GM23248 (cell line): ENCODE measurements at regions not wholly inside any gene's neighbourhood (a gene's known extent, or its start where the extent isn't known, plus 50 kb on each side); places are given as distances from the start of the nearest gene placed in this dataset.

Source experiments
- EZH2 ChIP-seq: fragments of 200-600 bp; sonication (generic); IDR thresholded peaks from 2 replicates; pipeline ENCODE4 v1.6.1; 2018; ENCODE audit warnings: antibody characterized with exemption, mild to moderate bottlenecking; ENCODE audit not compliant: insufficient read depth, poor library complexity, severe bottlenecking
- EZH2phosphoT487 ChIP-seq: fragments of 200-600 bp; sonication (generic); IDR thresholded peaks from 2 replicates; pipeline ENCODE4 v1.6.1; 2018; ENCODE audit warnings: antibody characterized with exemption, moderate library complexity, mild to moderate bottlenecking, low read depth; ENCODE audit not compliant: insufficient read depth

DNA sequence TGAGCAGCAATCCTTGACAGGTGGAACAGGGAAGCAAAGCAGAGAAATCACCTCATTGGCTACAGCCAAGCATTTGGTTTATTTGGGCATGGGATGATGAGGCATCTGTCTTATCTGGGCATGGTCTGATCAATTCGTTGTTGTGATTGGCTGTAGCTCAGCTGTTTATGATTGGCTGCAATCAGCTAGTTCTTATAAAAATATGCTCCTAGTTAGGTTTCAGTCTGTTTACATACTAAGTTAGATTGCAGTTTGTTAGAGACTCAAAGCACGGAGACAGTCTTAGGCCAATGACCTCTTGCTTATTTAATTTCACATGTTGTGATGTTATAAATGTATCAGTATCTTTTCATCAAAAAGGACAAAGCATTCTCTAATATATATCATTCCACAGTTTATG is 312.0 kb downstream of the PDGFC start:
- TF ChIP-seq EZH2 (no peak), EZH2phosphoT487 (no peak)
